Activated CD8-positive, alpha-beta memory T cell treated with anti-CD3 and anti-CD28 coated beads for 36 hours (primary cell): ENCODE measurements at regions not wholly inside any gene's neighbourhood (a gene's known extent, or its start where the extent isn't known, plus 50 kb on each side); places are given as distances from the start of the nearest gene placed in this dataset.

Experiments
- CTCF ChIA-PET: fragments of 350-600 bp; sonication (Branson Sonifier 250); formaldehyde crosslinking; loops from one replicate; lab custom pipeline; 2021; ENCODE audit warnings: antibody characterized with exemption; lab: Charles Lee
- POLR2A ChIA-PET: fragments of 350-600 bp; sonication (Branson Sonifier 250); formaldehyde crosslinking; loops from one replicate; lab custom pipeline; 2021; ENCODE audit warnings: antibody characterized with exemption; lab: Charles Lee

- POLR2A ChIA-PET, result no interaction called here
- CTCF ChIA-PET, result no interaction called here
Observed at GRCh38 chrX:10045327-10046000, 78.3 kb downstream of the CLDN34 start.

- ChIA-PET POLR2A (no interaction called here), CTCF (no interaction called here)
Observed at GRCh38 chrX:10047133-10047532, 80.0 kb downstream of the CLDN34 start.

DNA sequence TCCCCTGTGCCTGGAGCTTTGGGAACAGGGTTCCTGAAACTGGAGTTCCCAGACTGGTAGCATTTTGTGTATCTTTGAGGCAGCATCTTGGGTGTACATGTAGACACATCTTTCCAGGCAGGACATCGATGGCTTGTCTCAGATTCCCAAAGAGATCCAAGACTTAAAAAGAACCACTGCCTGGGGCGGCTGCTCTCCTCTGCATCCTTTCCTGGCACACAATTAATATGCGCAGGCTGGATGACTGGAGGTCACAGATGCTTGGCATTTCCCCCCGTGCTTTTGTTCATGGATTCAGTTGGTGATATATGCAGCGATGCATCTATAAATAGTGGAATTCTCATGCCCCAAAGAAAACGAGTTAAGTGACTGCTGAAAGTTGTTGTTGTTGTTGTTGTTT is 80.5 kb downstream of the CLDN34 start:
- ChIA-PET POLR2A (no interaction called here), CTCF (no interaction called here)

DNA sequence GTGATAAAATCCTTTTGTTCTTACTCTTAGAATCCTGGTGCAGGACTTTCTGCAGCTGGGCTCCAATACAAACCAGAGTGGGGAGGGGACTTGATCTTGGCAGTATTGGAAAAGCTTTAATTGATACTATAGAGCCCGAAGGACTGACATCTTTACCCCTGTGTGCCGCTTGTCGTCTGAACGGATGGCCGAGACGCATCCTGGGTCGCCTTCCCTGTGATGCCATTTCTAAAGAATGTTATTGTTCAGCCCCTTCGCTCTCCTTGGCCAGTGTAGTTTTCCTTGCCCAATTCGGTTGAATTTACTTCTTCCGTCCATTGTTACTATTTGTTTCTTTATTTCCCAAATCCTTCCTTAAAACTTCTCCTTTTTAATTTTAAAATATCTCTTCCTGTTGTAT is 80.9 kb downstream of the CLDN34 start:
- ChIA-PET POLR2A (no interaction called here), CTCF (no interaction called here)

DNA sequence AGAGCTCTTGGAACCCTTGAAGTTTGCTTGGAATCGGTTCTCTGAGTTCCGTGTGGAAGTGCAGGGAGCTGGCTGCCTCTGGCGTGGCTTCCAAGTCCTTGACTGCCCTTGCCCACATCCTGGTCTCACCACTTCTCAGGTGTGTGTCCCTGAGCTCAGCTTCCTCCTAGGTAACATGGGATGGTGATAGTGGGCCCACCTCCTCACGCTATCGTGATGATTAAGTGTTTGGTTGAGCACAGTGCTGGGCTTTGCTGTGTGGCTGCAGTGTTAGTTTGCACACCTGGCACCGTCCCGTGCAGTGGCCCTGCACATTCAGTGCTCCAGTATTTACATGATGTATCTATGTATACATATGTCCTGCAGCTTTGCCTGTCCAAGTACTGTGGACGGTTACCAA is 81.5 kb downstream of the CLDN34 start:
- ChIA-PET POLR2A (no interaction called here), CTCF (no interaction called here)

DNA sequence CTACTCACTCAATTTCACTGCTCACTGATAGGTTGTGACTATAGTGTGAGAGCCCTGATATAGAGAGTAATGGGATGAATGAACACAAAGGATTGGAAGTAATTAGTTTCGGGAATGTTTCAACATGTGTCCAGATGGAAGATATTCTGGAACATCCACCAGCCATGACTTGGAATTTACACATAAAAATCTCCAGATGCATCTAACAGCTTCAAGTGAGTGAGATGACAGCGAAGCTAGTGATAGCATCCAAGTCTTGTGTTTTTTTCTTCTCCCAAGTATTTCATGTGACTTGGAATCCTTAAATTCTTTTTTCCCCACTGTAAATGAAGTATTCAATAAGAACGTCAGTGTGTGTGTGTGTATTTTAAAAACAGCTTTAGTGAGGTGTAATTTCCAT is 82.1 kb downstream of the CLDN34 start:
- POLR2A ChIA-PET, result no interaction called here

DNA sequence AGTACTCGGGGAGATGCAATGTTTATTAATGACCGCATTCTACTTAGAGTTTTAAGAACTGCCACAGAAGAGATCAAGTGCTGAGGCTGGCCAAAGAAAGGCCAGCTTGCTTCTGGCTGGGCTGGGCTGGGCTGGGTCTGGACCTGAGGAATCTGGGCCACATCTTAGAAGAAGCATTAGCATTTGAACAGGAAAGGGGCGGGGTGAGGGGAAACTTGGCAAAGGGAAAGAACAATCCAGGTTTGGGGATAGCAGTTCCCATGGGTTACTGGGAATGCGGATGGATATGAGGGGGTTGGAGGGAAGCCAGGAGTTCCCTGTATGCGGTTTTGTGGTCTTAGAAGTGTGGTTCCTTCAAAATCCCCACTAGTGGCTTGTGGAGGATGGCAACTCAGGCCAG is 83.3 kb downstream of the CLDN34 start:
- ChIA-PET CTCF (interaction anchor here (0.6 kb wide), 1 partner anchor 69 kb away, joined by 3 read pairs; no protein-coding TSS in a partner anchor), POLR2A (no interaction called here)

More for the DNA sequence above, 82.1 kb downstream of the CLDN34 start:
- CTCF ChIA-PET, result no interaction called here

DNA sequence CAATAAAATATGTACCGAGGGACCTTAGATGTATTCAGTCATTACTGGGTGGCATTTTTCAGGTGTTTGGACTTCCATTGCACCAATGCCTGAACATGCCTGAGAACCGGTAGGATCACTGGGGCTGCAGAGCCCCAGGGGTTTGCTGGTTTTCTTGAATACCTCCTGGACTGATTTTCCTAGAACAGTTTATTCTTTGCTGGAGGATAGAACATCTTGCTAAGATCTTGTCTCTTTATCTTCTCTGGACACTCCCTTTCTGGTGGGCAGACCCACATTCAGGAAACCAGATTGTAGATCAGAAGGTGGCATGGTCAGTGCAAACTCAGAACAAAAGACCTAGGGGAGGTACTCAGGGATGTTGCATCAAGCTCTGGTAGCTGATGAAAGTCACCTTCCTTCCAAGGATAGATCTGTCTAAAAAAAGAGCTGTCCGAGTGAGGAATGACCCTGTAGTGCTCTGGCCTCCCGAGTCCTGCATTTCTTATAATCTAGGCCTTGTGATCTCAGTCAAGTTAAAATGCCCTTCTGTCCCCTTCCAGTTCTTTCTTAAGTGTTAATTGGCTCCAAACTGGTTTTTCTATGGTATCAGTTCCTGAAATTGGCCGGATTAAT is 84.8 kb downstream of the CLDN34 start:
- ChIA-PET CTCF (no interaction called here), POLR2A (no interaction called here)

DNA sequence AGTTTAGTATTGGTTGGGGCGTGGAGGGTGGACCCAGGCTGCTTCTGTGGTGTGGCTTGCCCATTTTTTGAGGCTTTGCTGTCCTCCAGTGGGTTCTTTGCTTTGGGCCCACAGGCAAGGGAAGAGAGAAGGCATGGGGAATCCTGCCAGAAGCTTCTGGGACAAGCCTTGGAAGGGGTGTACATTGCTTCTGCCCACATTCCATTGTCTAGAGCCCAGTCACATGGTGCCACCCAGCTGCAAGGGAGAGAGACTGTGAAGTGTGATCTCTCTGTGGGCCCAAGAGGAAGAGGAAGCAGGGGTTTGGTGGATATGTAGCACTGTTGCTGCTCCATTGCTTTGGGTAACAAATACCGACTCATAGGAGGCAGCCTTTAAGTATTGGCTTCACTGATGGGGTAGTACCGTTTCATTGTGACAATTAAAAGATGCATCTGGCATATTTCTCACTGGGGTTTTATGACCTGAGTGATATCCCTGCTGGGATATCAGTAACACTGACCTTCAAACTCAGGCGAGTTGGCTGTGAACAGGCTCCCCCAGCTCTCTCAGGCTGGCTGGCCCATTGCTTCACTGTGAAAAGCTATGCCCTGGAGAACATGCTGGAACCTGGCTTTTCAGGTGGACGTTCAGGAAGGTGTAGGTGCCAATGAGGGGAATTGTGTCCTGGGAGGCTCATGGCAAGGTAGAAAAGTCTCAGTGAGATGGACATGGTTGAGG is 85.9 kb downstream of the CLDN34 start:
- ChIA-PET CTCF (no interaction called here), POLR2A (no interaction called here)

GRCh38 chrX:10054396-10054795 is 87.2 kb downstream of the CLDN34 start:
- CTCF ChIA-PET, result no interaction called here
- POLR2A ChIA-PET, result no interaction called here

DNA sequence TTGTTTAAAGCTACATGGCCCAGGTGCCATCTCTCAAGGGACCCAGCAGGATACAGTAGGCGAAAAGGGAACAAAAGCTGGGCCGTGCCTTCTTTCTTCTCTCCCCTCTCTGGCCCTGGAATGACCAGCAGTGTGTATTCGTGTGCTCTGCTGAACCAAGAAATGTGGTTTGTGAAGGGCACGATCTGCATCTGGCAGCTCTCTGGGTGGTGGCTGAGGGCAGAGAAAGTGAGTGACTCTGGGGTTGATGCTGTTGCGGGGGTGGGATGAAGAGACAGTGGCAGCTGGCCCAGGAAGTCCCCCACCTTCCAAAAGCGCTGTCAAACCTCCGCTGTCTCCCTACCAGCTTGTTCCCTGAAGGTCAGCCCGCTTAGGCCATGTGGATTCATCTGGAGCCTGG is 88.3 kb downstream of the CLDN34 start:
- ChIA-PET CTCF (no interaction called here), POLR2A (no interaction called here)

DNA sequence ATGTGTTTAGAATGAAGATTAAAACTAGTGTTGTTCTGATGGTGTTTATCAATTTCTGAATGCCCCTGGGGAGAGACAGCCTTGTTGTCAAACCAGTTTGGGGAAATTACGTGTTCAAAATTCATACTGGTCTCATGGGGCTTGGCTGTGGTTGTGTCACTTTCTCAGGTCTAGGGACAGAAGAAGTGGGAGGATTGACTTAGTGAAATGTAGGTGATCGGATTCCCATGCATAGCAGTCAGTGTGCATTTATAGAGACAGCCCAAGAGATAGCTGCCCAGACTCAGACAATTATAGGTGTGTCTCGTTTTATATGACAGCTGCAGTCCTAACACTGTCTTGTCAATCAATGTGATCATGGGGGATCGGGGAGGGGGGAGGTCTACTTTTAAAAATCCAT is 94.4 kb upstream of the CLCN4 start:
- ChIA-PET POLR2A (no interaction called here), CTCF (no interaction called here)

DNA sequence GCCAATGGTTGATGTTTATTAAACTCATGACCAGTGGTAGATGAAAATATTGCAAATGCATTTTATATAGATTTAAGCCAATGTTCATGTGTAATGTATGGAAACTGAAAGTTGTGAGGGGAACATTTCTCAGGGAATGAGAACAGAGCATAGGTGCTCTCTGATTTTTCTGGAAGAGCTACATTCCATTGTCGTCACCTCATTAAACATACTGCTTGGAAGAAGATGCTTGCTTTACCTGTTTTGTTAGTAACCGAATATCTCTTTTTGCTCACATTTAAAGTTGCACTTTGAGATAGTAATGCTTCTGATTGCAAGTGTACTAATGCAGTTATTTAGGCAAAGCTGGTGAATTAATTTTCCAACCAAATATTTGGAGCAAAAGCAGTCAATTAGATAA is 93.8 kb upstream of the CLCN4 start:
- POLR2A ChIA-PET, result no interaction called here
- CTCF ChIA-PET, result no interaction called here

- ChIA-PET CTCF (no interaction called here), POLR2A (no interaction called here)
Observed at GRCh38 chrX:10064736-10065135, 92.0 kb upstream of the CLCN4 start.

- CTCF ChIA-PET, result no interaction called here
- POLR2A ChIA-PET, result no interaction called here
Observed at GRCh38 chrX:10070714-10071436, 85.9 kb upstream of the CLCN4 start.

GRCh38 chrX:10071451-10072144 is 85.2 kb upstream of the CLCN4 start:
- CTCF ChIA-PET, result no interaction called here
- POLR2A ChIA-PET, result no interaction called here

GRCh38 chrX:10072786-10073568 is 83.8 kb upstream of the CLCN4 start:
- CTCF ChIA-PET, result interaction anchor here (0.6 kb wide), 1 partner anchor 90 kb away, joined by 3 read pairs; no protein-coding TSS in a partner anchor
- POLR2A ChIA-PET, result no interaction called here

DNA sequence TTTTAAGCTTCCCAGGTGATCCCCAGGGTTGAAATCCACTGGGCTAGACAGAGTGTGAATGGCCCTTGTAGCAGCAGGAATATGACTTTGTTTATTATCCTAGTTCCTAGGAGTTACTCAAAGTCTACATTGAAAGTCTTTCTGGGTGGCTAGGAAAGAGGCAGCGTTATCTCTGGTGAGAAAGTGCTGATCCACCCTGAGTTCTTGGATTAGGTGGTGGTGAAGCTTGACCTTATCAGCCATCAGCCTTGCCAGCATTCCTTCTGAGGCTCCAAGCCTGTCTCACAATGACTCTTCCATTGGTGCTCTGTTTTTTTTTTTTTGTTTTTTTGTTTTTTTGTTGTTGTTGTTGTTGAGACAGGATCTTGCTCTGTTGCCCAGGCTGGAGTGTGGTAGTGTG is 83.1 kb upstream of the CLCN4 start:
- CTCF ChIA-PET, result interaction anchor here (0.6 kb wide), 1 partner anchor 90 kb away, joined by 3 read pairs; no protein-coding TSS in a partner anchor
- POLR2A ChIA-PET, result no interaction called here
